Esophagus muscularis mucosa (tissue), 4 donors: ENCODE measurements at regions not wholly inside any gene's neighbourhood (a gene's known extent, or its start where the extent isn't known, plus 50 kb on each side); places are given as distances from the start of the nearest gene placed in this dataset.

Experiments
- DNase-seq: peaks from one replicate; pipeline ENCODE4 v3.0.0-alpha.2; 2017; ENCODE audit errors: extremely low spot score
- H3K27ac ChIP-seq, 4 donors: fragments of 200-600 bp; sonication (generic); replicated peaks in 1 of 4; 1 replicate in 3 of 4; 2 replicates in 1 of 4; pipeline ENCODE4 v1.5.1; 2016 to 2019; ENCODE audit warnings: mild to moderate bottlenecking in 1 of 4
- H3K27me3 ChIP-seq, 4 donors: fragments of 200-600 bp; sonication (generic); one replicate each; pipeline versions ENCODE4 v1.5.1 to v1.6.0; 2016 to 2019
- H3K36me3 ChIP-seq, 4 donors: fragments of 200-600 bp; sonication (generic); one replicate each; pipeline ENCODE4 v1.5.1; 2016 to 2019
- H3K4me1 ChIP-seq, 4 donors: fragments of 200-600 bp; sonication (generic); one replicate each; pipeline ENCODE4 v1.5.1; 2016 to 2019
- H3K4me3 ChIP-seq, 4 donors: fragments of 200-600 bp; sonication (generic); 1 replicate in 2 of 4; 2 replicates in 2 of 4; pipeline ENCODE4 v1.5.1; 2016 to 2019; ENCODE audit warnings: mild to moderate bottlenecking in 4 of 4, moderate library complexity in 1 of 4
- H3K9me3 ChIP-seq, 4 donors: fragments of 200-600 bp; sonication (generic); 1 replicate in 3 of 4; 2 replicates in 1 of 4; pipeline ENCODE4 v1.5.1; 2016 to 2019
- CTCF ChIP-seq, 3 experiments: fragments of 200-600 bp in 2 of 3; fragments of 450-650 bp in 1 of 3; sonication (generic) in 2 of 3; IDR thresholded peaks; one replicate each; pipeline ENCODE4 v1.5.1; 2017 to 2019; ENCODE audit warnings: antibody characterized with exemption in 3 of 3, mild to moderate bottlenecking in 2 of 3, moderate library complexity in 1 of 3
- EP300 ChIP-seq: sonication (generic); formaldehyde crosslinking; IDR thresholded peaks from one replicate; pipeline ENCODE4 v1.6.1; 2017; ENCODE audit warnings: antibody characterized with exemption
- POLR2A ChIP-seq: fragments of 450-650 bp; IDR thresholded peaks from one replicate; pipeline ENCODE4 v1.6.1; 2017; ENCODE audit warnings: antibody characterized with exemption, moderate library complexity, mild to moderate bottlenecking, low read depth
- POLR2AphosphoS5 ChIP-seq, 2 donors: sonication (generic); formaldehyde crosslinking; IDR thresholded peaks; one replicate each; pipeline ENCODE4 v1.6.1; 2017; ENCODE audit warnings: antibody characterized with exemption in 2 of 2
- WGBS: methylation state at CpG from one replicate; pipeline ENCODE4 v1.1.5; 2018; 5-methylcytosine and 5-hydroxymethylcytosine counted together
- intact Hi-C: fragments of 100-400 bp; cut with DNase I; formaldehyde crosslinking; loops from one replicate; pipeline ENCODE4 v1.15.1; 2023

GRCh38 chr18:71471963-71472725 is 1072.0 kb downstream of the CBLN2 start:
- no peak for DNase-seq
- intact Hi-C loops: no loop called here
- 83% methylated on average over 19 of the region's 19 CpGs for WGBS
- Histone ChIP-seq H3K4me1 (no peaks in the 10 kb centered on the region), H3K27me3 (no peaks in the 10 kb centered on the region), H3K27ac (no peak overlapping the region), H3K36me3 (no peaks in the 10 kb centered on the region), H3K9me3 (no peaks in the 10 kb centered on the region), H3K4me3 (no peak overlapping the region)
- no peak for TF ChIP-seq POLR2AphosphoS5 (IDR thresholded peaks at IDR 0.05)
- no peak for TF ChIP-seq POLR2A
- TF ChIP-seq CTCF (IDR thresholded peaks at IDR 0.05): no peak
- no peak for TF ChIP-seq EP300

GRCh38 chr18:71456206-71456605 is 1087.9 kb downstream of the CBLN2 start:
- no peak for DNase-seq
- Histone ChIP-seq H3K4me1 (no peaks in the 10 kb centered on the region), H3K36me3 (no peaks in the 10 kb centered on the region), H3K27ac (no peak overlapping the region), H3K4me3 (no peak overlapping the region), H3K27me3 (no peaks in the 10 kb centered on the region), H3K9me3 (no peaks in the 10 kb centered on the region)
- 48% methylated on average over 3 of the region's 3 CpGs for WGBS
- intact Hi-C loops: no loop called here
- TF ChIP-seq POLR2A (no peak), POLR2AphosphoS5 (IDR thresholded peaks at IDR 0.05) (no peak), EP300 (no peak), CTCF (IDR thresholded peaks at IDR 0.05) (no peak)

GRCh38 chr18:71450257-71450656 is 1093.9 kb downstream of the CBLN2 start:
- intact Hi-C loops: no loop called here
- H3K27ac ChIP-seq: no peak overlapping the region
- TF ChIP-seq CTCF (IDR thresholded peaks at IDR 0.05): no peak
- DNase-seq: no peak
- no peaks in the 10 kb centered on the region for H3K9me3 ChIP-seq
- no peaks in the 10 kb centered on the region for H3K4me1 ChIP-seq
- no peaks in the 10 kb centered on the region for H3K27me3 ChIP-seq
- 69% methylated on average over 3 of the region's 3 CpGs for WGBS
- no peak overlapping the region for H3K4me3 ChIP-seq
- H3K36me3 ChIP-seq: no peaks in the 10 kb centered on the region

GRCh38 chr18:71443706-71444480 is 1100.2 kb downstream of the CBLN2 start:
- no peak for TF ChIP-seq CTCF (IDR thresholded peaks at IDR 0.05)
- no peak for TF ChIP-seq EP300
- TF ChIP-seq POLR2A: no peak
- TF ChIP-seq POLR2AphosphoS5 (IDR thresholded peaks at IDR 0.05): no peak
- Histone ChIP-seq H3K4me1 (no peaks in the 10 kb centered on the region), H3K36me3 (no peaks in the 10 kb centered on the region), H3K27ac (no peak overlapping the region), H3K9me3 (no peaks in the 10 kb centered on the region), H3K27me3 (no peaks in the 10 kb centered on the region), H3K4me3 (no peak overlapping the region)
- 67% methylated on average over 3 of the region's 3 CpGs for WGBS
- intact Hi-C loops: no loop called here
- DNase-seq: no peak
